GM19043 (cell line): ENCODE measurements at regions not wholly inside any gene's neighbourhood (a gene's known extent, or its start where the extent isn't known, plus 50 kb on each side); places are given as distances from the start of the nearest gene placed in this dataset.
"Not testable (repeated sequence)": the region's sequence is repeated elsewhere in the genome, so short reads cannot be mapped to it uniquely, and the experiment has no call there.

Experiments used
- ATAC-seq: cut with Tn5 transposase; IDR thresholded peaks from one replicate; pipeline ENCODE4 v1.9.1; 2021; ENCODE audit warnings: low read depth; ENCODE audit not compliant: unreplicated experiment

GRCh38 chr11:110347660-110348059, 51.2 kb upstream of the RDX start:
- no peak for ATAC-seq

DNA sequence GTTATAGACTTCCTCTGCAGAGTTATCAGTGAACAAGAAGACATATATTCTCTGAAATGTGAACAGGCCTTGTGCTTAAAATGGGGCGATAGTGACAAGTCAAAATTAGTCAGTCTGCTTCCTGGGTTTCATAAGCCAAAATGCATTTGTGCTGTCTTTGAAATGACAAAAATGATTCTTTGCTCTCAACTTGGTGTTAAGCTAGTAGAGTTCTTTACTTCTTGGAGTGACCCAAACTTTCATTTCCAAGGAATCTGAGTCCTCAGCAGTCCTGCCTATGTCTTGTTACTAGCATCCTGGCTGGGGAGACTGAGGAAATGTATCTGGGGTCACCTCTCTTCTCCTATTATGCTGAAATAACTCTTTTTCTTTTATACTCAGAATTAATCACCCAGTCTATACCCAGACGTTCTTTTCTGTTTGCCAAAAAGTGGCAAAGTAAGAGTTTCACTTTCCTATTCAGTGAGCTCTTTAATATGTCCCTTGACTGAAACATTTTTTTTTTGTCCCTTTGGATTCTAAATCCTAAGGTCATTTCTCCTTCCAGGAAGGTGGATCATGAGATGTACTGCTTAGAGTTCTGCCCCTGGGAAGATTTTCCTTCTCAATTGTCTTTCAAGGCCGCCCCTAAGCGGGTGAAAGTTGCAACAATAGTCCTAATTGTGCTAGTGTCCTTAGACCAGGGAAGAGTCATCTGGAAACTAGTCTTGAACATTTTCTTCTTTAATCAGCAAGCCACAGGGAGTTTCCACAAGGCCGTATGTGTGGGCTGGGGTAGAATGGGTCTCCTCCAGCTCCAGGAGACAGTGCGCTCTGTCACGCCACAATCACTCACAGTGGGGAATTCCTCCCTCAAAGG, 53.0 kb upstream of the RDX start:
- ATAC-seq: peak; percentile 65

DNA sequence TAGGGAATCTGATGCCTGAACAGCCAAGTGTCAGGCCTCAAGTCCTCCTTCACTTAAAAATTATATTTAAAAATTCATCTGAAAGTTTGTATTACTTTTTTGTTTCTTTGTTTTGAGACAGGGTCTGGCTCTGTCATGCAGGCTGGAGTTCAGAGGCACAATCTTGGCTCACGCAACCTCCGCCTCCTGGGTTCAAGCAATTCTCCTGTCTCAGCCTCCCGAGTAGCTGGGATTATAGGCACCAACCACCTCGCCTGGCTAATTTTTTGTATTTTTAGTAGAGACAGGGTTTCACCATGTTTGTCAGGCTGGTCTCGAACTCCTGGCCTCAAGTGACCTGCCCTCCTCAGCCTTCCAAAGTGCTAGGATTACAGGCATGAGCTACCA, 53.6 kb upstream of the RDX start:
- not testable (repeated sequence) for ATAC-seq

- no peak for ATAC-seq
These were observed 58.8 kb upstream of the RDX start for GRCh38 chr11:110355011-110355744.

DNA sequence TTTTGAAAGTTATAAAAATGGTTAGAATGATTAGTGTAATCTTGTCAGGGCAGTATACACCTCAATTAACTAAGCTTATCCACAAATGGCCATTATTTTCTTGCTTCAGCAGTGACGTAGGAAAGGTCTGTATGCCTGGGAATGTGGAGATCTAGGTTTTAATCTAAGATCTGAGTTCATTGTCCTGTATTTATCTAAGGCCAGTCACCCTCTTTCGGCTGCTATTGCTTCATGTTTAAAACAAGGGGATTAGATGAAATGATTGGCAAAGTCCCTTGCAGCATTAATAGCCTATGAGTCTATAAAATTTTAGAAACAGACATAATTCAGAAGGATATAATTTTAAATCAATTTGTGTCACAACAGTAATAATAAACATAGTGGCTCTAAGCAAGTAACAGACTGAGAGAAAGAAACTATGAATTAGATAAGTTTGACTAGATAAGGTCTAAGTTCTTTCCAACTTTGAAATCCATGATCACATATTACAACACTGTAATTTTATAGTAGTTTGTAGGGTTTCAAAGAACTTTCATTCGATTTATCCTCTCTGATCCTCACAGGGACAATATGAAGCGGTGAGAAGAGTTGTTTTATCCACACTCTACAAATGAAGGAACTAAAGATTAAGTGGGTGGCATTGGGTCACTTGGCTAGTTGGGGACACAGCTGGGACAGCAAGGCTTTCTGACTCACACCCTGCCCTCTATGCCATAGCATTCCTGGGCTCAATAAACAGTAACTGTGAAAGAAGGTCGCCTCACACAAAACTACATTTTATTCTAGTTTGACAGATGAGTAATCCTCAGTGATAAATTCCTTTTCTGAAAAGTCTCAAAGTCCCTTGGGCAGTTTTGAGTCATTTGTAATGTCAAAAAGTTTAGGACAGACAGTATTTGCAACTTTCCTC, 60.6 kb upstream of the RDX start:
- no peak for ATAC-seq

- ATAC-seq: no peak
These were observed 61.9 kb upstream of the RDX start for GRCh38 chr11:110358336-110358735.

DNA sequence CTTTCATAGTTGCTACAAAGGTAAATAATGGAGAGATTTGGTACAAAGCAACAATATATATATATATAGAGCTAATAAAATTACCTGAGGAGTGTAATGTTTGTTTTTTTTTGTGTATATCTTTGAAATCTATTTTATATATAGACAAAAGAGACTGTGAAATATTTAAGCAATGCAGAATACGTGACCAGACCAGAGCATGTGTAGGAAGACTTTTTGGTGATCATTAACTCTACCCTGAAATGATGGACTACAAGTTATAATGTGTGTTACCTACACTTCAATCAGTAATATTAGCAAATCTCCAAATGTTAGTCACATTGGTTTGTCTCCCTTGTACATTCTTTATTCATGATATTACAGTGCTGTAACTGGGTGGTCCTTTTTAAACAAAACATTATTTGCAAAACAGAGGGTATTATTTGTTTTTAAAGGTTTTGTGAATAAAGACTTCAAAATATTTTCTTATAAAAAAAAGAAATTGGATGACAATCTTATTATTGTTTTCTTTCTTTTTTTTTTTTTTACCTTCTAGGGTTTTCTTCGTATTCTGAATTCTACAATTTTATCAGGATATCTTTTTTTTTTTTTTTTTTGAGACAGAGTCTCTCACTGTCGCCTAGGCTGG, 64.5 kb upstream of the RDX start:
- not testable (repeated sequence) for ATAC-seq

DNA sequence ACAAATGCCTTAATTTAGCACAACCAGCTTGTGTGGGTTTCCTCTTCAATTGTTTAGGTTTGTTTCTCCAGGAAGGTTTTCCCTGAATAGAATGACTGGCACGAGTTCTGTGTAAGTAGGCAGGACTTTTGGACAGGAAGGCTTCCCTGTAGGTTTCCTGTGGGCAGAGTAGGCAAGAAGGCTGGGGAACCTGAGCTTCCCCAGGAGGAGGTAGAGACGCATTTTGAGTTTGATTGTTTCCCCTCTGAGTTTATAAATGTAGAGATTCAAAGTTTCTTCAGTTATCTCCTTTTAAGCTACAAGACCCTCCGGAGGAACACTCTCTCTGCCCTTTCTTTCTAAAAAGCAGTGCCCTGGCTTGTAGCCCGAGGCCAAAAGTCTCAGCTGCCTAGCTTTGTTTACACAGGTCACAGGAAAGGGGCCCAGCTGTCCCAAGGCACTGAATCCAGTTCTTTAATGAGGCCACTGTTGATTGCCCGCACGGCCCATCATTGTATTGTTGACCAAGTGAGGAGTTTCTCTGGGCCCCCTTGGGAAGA, 66.6 kb upstream of the RDX start:
- ATAC-seq: no peak

GRCh38 chr11:110366291-110366690, 63.5 kb upstream of the FDX1 start:
- ATAC-seq: no peak

DNA sequence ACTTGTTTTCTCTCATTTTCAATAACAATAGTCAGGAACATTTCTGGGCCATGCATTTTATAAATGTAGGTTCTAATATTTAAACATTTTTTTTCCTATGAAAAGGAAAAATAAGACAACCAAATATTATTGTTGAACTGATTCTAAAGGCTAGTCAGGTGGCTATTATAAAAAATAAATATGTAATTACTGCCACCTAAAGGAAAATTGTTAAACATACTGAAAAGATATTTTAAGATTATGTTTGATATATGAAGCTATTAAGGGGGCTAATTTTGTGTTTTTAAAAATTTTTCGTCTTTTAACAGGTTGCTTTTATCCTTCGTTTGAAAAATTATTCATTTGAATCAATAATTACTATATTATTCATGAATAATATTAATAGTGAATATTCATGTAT, 62.2 kb upstream of the FDX1 start:
- no peak for ATAC-seq

GRCh38 chr11:110371084-110371483, 58.7 kb upstream of the FDX1 start:
- no peak for ATAC-seq

DNA sequence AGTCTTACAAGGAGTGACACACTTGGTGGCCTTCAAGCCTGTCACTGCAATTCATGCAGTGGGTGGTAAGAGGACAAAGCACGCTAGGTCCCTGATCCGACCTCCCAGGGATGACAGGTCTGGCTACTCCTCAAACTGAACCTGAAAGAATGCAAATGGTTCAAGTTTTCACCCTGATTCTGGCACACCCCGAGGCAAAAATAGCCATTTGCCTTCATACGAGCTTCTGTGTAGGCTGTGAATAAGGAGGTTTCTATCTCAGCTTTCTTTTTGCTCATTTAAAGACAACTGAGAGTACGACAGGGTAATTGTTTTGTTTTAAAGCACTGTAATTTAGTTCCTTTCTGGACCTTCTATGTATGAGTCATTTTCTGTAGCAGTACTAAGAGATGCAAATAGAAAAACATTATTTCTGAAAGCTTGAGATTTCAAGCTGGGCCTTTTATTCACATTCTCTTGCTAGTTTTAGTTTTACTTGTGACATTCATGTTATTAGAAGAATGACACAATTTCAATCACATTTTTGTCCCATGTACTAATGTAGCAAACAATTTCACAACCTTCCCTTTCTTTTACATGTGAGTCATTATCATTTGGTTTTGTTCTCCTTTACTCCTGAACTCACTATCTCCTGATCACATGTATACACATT, 56.6 kb upstream of the FDX1 start:
- peak; percentile 88 for ATAC-seq

DNA sequence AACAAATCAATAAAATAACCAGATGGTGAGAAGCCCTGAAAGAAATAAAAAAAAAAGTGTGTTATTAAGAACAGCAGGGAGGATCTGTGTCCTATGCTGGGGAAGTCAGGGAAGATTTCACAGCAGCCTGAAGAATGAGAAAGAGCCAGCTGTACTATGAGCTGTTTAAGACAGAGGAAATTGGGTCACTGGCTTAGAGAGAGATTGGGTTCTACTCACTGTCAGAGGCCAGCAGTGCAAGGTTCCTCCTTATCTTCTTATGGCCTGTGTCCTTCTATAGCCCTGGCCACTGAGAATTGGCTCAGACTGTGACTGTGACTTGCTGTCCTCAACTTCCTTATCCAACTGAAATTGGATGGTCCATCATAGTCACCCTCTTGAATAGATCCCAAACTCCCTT, 54.8 kb upstream of the FDX1 start:
- no peak for ATAC-seq

GRCh38 chr11:110375351-110375750, 54.4 kb upstream of the FDX1 start:
- no peak for ATAC-seq

DNA sequence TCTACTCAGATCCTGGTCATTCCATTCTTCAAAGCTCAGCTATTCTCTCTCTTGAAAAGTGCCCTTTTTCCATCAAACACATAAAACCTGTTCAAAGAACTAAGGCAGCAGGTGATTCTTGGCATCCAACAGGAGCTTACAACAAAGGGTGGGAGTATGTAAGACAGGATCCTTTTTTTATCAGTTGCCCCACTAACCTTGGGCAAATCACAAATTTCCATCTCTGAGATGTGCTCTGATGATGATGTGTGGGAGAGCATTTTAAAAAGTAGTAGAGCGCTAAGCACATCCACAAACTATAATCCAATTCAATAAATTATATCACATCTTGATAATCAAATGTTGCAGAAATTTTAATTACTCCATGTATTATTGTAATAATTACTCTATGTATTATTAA, 53.7 kb upstream of the FDX1 start:
- ATAC-seq: no peak

DNA sequence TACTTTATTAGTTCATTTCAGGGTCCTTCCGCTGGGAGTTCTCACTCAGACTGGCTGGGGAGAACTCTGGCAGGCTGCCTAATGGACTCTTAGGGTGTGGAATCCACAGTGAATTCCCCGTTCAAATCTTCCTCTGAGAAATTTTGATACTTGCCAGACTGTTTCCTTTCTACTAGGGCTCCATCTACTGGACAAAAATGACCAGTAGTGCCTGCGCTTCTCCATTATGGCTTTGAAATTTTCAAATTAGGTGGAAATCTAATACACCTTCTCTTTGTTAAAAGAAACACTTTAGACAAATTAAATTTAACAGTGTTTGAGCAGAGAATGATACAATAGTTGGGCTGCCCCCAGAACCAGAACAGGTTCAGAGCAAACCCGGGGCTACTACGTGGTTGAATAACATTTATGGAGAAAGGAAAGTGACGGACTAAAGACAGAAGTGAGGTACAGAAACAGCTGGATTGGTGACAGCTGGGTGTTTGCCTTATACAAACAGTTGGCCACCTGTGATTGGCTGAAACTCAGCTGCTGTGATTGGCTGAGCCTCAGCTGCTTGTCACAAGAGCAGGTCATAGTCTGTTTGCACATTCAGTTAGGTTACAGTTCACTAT, 52.9 kb upstream of the FDX1 start:
- ATAC-seq: no peak

DNA sequence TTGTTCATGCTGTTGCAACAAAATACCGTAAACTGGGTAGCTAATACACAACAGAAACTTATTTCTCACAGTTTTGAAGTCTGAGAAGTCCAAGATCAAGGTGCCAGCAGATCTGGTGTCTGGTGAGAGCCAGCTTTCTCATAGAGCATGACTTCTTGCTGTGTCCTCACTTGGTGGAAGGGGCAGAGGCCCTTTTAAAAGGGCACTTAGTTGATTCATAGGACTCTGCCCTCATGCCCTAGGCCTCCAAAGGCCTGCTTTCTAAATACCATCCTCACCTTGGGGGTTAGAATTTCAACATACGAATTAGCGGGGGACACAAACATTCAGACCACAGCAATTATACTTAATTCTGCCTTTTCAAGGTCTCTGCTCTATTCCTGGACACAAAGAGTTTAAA, 52.3 kb upstream of the FDX1 start:
- no peak for ATAC-seq

- no peak for ATAC-seq
These were observed 50.5 kb upstream of the FDX1 start for GRCh38 chr11:110379261-110379660.

DNA sequence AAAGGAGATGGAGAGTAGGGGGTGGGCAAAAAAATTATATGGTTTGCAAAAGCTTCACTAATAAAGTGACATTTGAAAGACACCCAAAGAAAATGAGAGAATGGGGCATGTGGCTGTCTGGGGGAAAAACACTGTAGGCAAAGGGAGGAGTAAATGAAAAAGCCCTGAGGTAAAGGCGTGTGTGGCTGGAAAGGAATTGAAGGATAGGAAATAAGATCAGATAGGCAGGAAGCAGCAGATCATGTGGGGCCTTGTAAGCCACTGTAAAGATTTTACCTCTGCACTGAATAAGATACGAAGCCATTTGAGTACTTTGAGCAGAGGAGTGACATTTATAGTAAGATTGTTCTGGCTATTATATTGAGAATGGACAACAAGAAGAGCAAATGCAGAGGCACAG, 49.8 kb upstream of the FDX1 start:
- ATAC-seq: no peak
